Fibroblast of lung (primary cell): ENCODE measurements at regions not wholly inside any gene's neighbourhood (a gene's known extent, or its start where the extent isn't known, plus 50 kb on each side); places are given as distances from the start of the nearest gene placed in this dataset.

Experiments
- EZH2 ChIP-seq: IDR thresholded peaks from 2 replicates; pipeline ENCODE4 v1.5.1; 2012; ENCODE audit warnings: low read length, control low read depth, mild to moderate bottlenecking; ENCODE audit errors: missing control alignments
- TF ChIP-seq, protein P1 (sequence below), 2 donors: IDR thresholded peaks in 1 of 2; conservative IDR thresholded peaks in 1 of 2; 1 replicate in 1 of 2; 2 replicates in 1 of 2; pipeline ENCODE4 v1.5.1; 2011 to 2012; ENCODE audit warnings: low read length in 2 of 2, control low read depth in 1 of 2, inconsistent platforms in 1 of 2, low read depth in 1 of 2, mild to moderate bottlenecking in 1 of 2

DNA sequence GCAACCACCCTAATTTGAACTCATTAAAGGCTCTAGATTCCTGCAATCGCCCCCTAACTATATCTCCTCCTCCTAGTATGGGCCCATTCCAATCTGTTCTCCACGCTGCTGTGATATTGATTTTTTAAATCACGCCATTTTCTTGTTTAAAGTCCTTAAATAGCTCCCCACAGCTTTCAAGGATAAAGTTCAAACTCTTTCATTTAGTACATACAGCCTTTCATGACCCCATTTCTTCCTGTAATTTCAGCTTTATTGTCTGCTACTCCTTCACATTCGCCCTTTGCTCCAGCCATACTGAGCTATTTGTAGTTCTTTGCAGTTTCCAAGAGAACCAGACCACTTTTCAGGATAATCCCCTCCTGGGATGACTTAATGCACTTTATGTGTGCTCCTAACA lies 118.5 kb downstream of the GC start:
- TF ChIP-seq, protein P1, sequence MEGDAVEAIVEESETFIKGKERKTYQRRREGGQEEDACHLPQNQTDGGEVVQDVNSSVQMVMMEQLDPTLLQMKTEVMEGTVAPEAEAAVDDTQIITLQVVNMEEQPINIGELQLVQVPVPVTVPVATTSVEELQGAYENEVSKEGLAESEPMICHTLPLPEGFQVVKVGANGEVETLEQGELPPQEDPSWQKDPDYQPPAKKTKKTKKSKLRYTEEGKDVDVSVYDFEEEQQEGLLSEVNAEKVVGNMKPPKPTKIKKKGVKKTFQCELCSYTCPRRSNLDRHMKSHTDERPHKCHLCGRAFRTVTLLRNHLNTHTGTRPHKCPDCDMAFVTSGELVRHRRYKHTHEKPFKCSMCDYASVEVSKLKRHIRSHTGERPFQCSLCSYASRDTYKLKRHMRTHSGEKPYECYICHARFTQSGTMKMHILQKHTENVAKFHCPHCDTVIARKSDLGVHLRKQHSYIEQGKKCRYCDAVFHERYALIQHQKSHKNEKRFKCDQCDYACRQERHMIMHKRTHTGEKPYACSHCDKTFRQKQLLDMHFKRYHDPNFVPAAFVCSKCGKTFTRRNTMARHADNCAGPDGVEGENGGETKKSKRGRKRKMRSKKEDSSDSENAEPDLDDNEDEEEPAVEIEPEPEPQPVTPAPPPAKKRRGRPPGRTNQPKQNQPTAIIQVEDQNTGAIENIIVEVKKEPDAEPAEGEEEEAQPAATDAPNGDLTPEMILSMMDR (conservative IDR thresholded peaks at IDR 0.05 in 1 of 2, IDR thresholded peaks at IDR 0.05 in 1 of 2; ENCODE audit: low read depth in 1 of 2, low read length in 2 of 2), result no peak
- no peak for TF ChIP-seq EZH2
